Gastroesophageal sphincter (tissue), 4 donors: ENCODE measurements at regions not wholly inside any gene's neighbourhood (a gene's known extent, or its start where the extent isn't known, plus 50 kb on each side); places are given as distances from the start of the nearest gene placed in this dataset.
A peak's percentile ranks its signal among the peaks of the same experiment; 100 is the strongest.

ENCODE experiments used
- ATAC-seq: fragments of 150-250 bp; one replicate; pipeline ENCODE4 v1.9.1; 2016; ENCODE audit warnings: mild to moderate bottlenecking, moderate library complexity
- H3K27ac ChIP-seq, 4 donors: fragments of 200-600 bp; sonication (generic) in 3 of 4; 1 replicate in 3 of 4; 2 replicates in 1 of 4; pipeline ENCODE4 v1.5.1; 2016 to 2019
- H3K27me3 ChIP-seq: fragments of 200-600 bp; sonication (generic); one replicate; pipeline ENCODE4 v1.5.1; 2019
- H3K36me3 ChIP-seq, 2 donors: fragments of 200-600 bp; sonication (generic); one replicate each; pipeline ENCODE4 v1.5.1; 2019; ENCODE audit warnings: control low read depth in 1 of 2
- H3K4me1 ChIP-seq, 3 donors: fragments of 200-600 bp; sonication (generic); 1 replicate in 2 of 3; 2 replicates in 1 of 3; pipeline ENCODE4 v1.5.1; 2016 to 2019; ENCODE audit warnings: control low read depth in 2 of 3
- H3K4me3 ChIP-seq, 2 donors: fragments of 200-600 bp; sonication (generic); one replicate each; pipeline ENCODE4 v1.5.1; 2019; ENCODE audit warnings: mild to moderate bottlenecking in 1 of 2, moderate library complexity in 1 of 2
- H3K9me3 ChIP-seq, 3 donors: fragments of 200-600 bp; sonication (generic); one replicate each; pipeline ENCODE4 v1.5.1; 2017 to 2019; ENCODE audit warnings: control low read depth in 2 of 3
- EP300 ChIP-seq: sonication (generic); formaldehyde crosslinking; IDR thresholded peaks from one replicate; pipeline ENCODE4 v1.6.1; 2017; ENCODE audit warnings: antibody characterized with exemption, mild to moderate bottlenecking
- POLR2A ChIP-seq, 2 donors: fragments of 450-650 bp; IDR thresholded peaks; one replicate each; pipeline ENCODE4 v1.6.1; 2017; ENCODE audit warnings: antibody characterized with exemption in 2 of 2, mild to moderate bottlenecking in 2 of 2, moderate library complexity in 1 of 2
- POLR2AphosphoS5 ChIP-seq: sonication (generic); formaldehyde crosslinking; IDR thresholded peaks from one replicate; pipeline ENCODE4 v1.6.1; 2017; ENCODE audit warnings: antibody characterized with exemption
- WGBS, 2 donors: methylation state at CpG; one replicate each; pipeline ENCODE4 v1.1.5; 2018; ENCODE audit warnings: low coverage in 1 of 2; 5-methylcytosine and 5-hydroxymethylcytosine counted together
- TF ChIP-seq, protein P1 (sequence below), 4 experiments: fragments of 200-600 bp in 2 of 4; fragments of 450-650 bp in 2 of 4; sonication (generic) in 1 of 4; IDR thresholded peaks; one replicate each; pipeline ENCODE4 v1.5.1; 2017 to 2019; ENCODE audit warnings: antibody characterized with exemption in 4 of 4, mild to moderate bottlenecking in 2 of 4, moderate library complexity in 2 of 4

DNA sequence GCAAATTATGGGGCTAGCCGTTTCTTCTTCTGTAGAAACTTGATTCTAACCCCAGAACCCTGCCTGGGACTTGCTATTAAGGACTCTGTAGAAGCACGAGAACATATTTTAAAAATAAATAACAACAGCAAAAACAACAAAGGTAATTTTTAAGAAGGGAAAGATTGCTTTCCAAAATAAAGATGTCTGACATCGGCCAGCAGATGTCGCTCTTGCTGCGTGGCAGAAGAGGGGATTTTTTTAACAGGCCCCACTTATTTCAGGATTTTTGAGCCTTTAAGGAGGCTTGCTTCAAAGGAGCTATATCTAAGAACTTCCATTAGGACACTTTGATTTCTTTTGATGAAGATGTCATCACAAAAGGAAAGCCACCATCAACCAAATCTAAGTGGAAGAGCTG, 62.8 kb upstream of the EGFL6 start:
- TF ChIP-seq, protein P1, sequence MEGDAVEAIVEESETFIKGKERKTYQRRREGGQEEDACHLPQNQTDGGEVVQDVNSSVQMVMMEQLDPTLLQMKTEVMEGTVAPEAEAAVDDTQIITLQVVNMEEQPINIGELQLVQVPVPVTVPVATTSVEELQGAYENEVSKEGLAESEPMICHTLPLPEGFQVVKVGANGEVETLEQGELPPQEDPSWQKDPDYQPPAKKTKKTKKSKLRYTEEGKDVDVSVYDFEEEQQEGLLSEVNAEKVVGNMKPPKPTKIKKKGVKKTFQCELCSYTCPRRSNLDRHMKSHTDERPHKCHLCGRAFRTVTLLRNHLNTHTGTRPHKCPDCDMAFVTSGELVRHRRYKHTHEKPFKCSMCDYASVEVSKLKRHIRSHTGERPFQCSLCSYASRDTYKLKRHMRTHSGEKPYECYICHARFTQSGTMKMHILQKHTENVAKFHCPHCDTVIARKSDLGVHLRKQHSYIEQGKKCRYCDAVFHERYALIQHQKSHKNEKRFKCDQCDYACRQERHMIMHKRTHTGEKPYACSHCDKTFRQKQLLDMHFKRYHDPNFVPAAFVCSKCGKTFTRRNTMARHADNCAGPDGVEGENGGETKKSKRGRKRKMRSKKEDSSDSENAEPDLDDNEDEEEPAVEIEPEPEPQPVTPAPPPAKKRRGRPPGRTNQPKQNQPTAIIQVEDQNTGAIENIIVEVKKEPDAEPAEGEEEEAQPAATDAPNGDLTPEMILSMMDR (IDR thresholded peaks at IDR 0.05), result peak; percentile 59 to 81 (median 60)
- TF ChIP-seq EP300 (no peak), POLR2AphosphoS5 (no peak), POLR2A (IDR thresholded peaks at IDR 0.05) (no peak)
- WGBS, 2 donors, result 7 to 8% methylated on average over 5 of the region's 5 CpGs
- H3K4me3 ChIP-seq, result no peak overlapping the region
- H3K4me1 ChIP-seq, result no peaks in the 10 kb centered on the region
- no peak for ATAC-seq
- no peaks in the 10 kb centered on the region for H3K27me3 ChIP-seq
- no peak overlapping the region for H3K27ac ChIP-seq
- no peaks in the 10 kb centered on the region for H3K9me3 ChIP-seq
- no peaks in the 10 kb centered on the region for H3K36me3 ChIP-seq

DNA sequence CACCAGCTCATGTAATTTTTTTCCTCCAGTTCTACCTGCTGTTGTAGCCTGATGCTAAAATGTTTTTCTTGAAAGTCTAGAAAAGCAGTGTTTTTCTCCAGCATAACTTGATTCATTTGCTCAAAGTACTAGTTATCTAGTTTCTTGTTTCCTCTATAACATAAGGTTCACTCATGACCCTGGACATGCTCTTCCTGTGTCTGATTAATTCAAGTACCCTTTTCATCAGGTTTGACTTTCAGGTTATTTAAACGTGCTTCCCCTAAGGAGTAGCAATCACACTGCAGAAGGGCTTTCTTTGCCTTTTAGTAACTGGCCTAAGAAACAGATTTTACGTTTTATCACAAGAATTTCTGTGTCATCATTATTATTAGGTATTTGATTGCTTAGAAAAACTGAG, 66.8 kb upstream of the EGFL6 start:
- Histone ChIP-seq H3K27me3 (no peaks in the 10 kb centered on the region), H3K4me3 (no peak overlapping the region), H3K36me3 (no peaks in the 10 kb centered on the region), H3K4me1 (no peaks in the 10 kb centered on the region), H3K9me3 (no peaks in the 10 kb centered on the region), H3K27ac (no peak overlapping the region)
- WGBS, 2 donors, result 40 to 60% methylated on average over 1 to 2 of the region's 2 CpGs
- no peak for ATAC-seq
- TF ChIP-seq, protein P1 (IDR thresholded peaks at IDR 0.05), result no peak
- TF ChIP-seq POLR2A (IDR thresholded peaks at IDR 0.05), result no peak
- no peak for TF ChIP-seq POLR2AphosphoS5
- TF ChIP-seq EP300, result no peak

- H3K4me1 ChIP-seq, result no peaks in the 10 kb centered on the region
- TF ChIP-seq, protein P1 (IDR thresholded peaks at IDR 0.05), result no peak
- no peak for TF ChIP-seq EP300
- TF ChIP-seq POLR2A (IDR thresholded peaks at IDR 0.05), result no peak
- no peak for TF ChIP-seq POLR2AphosphoS5
- H3K27ac ChIP-seq, result no peak overlapping the region
- WGBS, 2 donors, result 44 to 83% methylated on average over 1 to 2 of the region's 2 CpGs
- H3K4me3 ChIP-seq, result no peak overlapping the region
- H3K36me3 ChIP-seq, result no peaks in the 10 kb centered on the region
- H3K27me3 ChIP-seq, result no peaks in the 10 kb centered on the region
- ATAC-seq, result no peak
- H3K9me3 ChIP-seq, result no peaks in the 10 kb centered on the region
Measured at GRCh38 chrX:13499736-13500135, 69.7 kb upstream of the EGFL6 start.

- Histone ChIP-seq H3K27me3 (no peaks in the 10 kb centered on the region), H3K36me3 (no peaks in the 10 kb centered on the region), H3K4me1 (no peaks in the 10 kb centered on the region), H3K4me3 (no peak overlapping the region), H3K9me3 (no peaks in the 10 kb centered on the region), H3K27ac (no peak overlapping the region)
- ATAC-seq, result no peak
- TF ChIP-seq POLR2A (IDR thresholded peaks at IDR 0.05), result no peak
- TF ChIP-seq EP300, result no peak
- no peak for TF ChIP-seq POLR2AphosphoS5
- TF ChIP-seq, protein P1 (IDR thresholded peaks at IDR 0.05), result no peak
- 92% methylated on average over 2 of the region's 2 CpGs; no CpG with 5 or more reads in 1 of the 2 donors for WGBS, 2 donors
Measured at GRCh38 chrX:13498238-13498637, 71.2 kb upstream of the EGFL6 start.

- Histone ChIP-seq H3K36me3 (no peaks in the 10 kb centered on the region), H3K27me3 (no peaks in the 10 kb centered on the region), H3K9me3 (no peaks in the 10 kb centered on the region), H3K4me3 (no peak overlapping the region), H3K4me1 (no peaks in the 10 kb centered on the region), H3K27ac (no peak overlapping the region)
- no CpG with 5 or more reads among the region's 1 CpG for WGBS, 2 donors
- TF ChIP-seq, protein P1 (IDR thresholded peaks at IDR 0.05), result no peak
- TF ChIP-seq POLR2AphosphoS5 (no peak), POLR2A (IDR thresholded peaks at IDR 0.05) (no peak), EP300 (no peak)
- no peak for ATAC-seq
Measured at GRCh38 chrX:13495232-13495631, 74.2 kb upstream of the EGFL6 start.
